ENCODE measurements at regions not wholly inside any gene's neighbourhood (a gene's known extent, or its start where the extent isn't known, plus 50 kb on each side); places are given as distances from the start of the nearest gene placed in this dataset.

DNA sequence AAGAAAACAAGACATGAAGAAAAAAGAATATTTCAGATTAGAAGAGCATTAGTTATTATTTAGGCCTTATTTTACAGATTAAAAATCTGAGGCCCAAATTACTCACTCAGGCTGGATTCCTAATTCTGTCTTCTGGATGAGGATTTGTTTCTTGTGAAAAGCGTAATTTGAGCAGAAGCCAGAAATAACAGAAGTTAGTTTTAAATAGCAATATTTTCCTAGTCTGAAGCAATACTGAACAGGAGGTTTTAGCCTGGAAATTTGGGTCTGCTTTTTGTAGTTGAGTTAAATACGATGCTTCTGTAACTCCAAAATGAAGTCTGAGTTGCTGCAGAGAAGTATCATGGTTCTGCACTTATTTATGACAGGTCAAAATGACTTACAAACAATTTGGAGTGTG lies 124.9 kb downstream of the RTL3 start:
- DNase-seq (ENCODE audit: low read depth) = no peak
- no peak overlapping the region for H3K4me3 ChIP-seq (ENCODE audit: low read depth, low read length)
- in situ Hi-C loops (cut with HindIII; ENCODE audit: low sequenced_read_pairs) = no loop called here
- TF ChIP-seq, protein P1, sequence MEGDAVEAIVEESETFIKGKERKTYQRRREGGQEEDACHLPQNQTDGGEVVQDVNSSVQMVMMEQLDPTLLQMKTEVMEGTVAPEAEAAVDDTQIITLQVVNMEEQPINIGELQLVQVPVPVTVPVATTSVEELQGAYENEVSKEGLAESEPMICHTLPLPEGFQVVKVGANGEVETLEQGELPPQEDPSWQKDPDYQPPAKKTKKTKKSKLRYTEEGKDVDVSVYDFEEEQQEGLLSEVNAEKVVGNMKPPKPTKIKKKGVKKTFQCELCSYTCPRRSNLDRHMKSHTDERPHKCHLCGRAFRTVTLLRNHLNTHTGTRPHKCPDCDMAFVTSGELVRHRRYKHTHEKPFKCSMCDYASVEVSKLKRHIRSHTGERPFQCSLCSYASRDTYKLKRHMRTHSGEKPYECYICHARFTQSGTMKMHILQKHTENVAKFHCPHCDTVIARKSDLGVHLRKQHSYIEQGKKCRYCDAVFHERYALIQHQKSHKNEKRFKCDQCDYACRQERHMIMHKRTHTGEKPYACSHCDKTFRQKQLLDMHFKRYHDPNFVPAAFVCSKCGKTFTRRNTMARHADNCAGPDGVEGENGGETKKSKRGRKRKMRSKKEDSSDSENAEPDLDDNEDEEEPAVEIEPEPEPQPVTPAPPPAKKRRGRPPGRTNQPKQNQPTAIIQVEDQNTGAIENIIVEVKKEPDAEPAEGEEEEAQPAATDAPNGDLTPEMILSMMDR (IDR thresholded peaks at IDR 0.05; ENCODE audit: low read depth, low read length, missing control alignments) = no peak

- in situ Hi-C loops (cut with HindIII; ENCODE audit: low sequenced_read_pairs) = no loop called here
- TF ChIP-seq, protein P1 (IDR thresholded peaks at IDR 0.05; ENCODE audit: low read depth, low read length, missing control alignments) = no peak
- H3K4me3 ChIP-seq (ENCODE audit: low read depth, low read length) = no peak overlapping the region
- DNase-seq (ENCODE audit: low read depth) = no peak
Measured at GRCh38 chrX:78532363-78532762, 126.8 kb downstream of the RTL3 start.

DNA sequence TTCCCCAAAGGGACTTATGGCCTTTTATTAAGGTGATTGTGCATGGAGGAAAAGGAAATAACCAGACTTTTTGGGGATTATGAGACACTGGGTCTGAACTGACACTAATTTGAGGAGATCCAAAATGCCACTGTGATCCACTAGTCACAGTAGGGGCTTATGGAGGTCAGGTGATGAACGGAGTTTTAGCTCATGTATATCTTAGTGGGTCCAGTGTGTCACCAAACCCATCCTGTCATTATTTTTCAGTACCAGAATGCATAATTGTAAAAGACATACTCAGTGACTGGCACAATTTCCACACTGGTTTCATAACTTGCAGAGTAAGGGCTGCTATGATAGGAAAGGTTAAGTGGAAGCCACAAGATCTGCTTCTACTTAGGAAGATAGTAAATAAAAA lies 131.3 kb downstream of the RTL3 start:
- H3K4me3 ChIP-seq (ENCODE audit: low read depth, low read length) = no peak overlapping the region
- in situ Hi-C loops (cut with HindIII; ENCODE audit: low sequenced_read_pairs) = no loop called here
- no peak for DNase-seq (ENCODE audit: low read depth)
- TF ChIP-seq, protein P1 (IDR thresholded peaks at IDR 0.05; ENCODE audit: low read depth, low read length, missing control alignments) = no peak

GRCh38 chrX:78527263-78527662 lies 131.9 kb downstream of the RTL3 start:
- TF ChIP-seq, protein P1 (IDR thresholded peaks at IDR 0.05; ENCODE audit: low read depth, low read length, missing control alignments) = no peak
- in situ Hi-C loops (cut with HindIII; ENCODE audit: low sequenced_read_pairs) = no loop called here
- no peak for DNase-seq (ENCODE audit: low read depth)
- no peak overlapping the region for H3K4me3 ChIP-seq (ENCODE audit: low read depth, low read length)

GRCh38 chrX:78522601-78523000 lies 136.5 kb downstream of the RTL3 start:
- in situ Hi-C loops (cut with HindIII; ENCODE audit: low sequenced_read_pairs) = no loop called here
- DNase-seq (ENCODE audit: low read depth) = no peak
- TF ChIP-seq, protein P1 (IDR thresholded peaks at IDR 0.05; ENCODE audit: low read depth, low read length, missing control alignments) = no peak
- no peak overlapping the region for H3K4me3 ChIP-seq (ENCODE audit: low read depth, low read length)

DNA sequence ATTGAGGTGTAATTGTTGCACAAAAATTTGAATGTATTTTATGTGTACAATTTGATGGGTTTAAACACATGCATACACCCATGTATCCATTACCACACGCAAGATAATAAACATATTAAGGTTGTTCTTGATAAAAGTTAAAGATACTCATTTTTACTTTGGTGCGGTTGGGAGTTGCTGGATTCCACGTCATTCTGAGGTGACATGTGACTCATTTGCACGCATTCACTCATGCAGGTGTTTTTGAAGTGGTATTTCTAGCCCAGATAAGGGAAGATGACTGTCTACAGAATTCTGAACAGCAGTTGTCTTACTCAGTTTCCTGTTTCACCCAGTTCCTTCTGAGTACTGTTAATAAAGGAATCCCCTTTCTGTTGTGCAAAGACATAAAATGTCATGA lies 142.0 kb downstream of the RTL3 start:
- TF ChIP-seq, protein P1 (IDR thresholded peaks at IDR 0.05; ENCODE audit: low read depth, low read length, missing control alignments) = no peak
- no peak overlapping the region for H3K4me3 ChIP-seq (ENCODE audit: low read depth, low read length)
- in situ Hi-C loops (cut with HindIII; ENCODE audit: low sequenced_read_pairs) = no loop called here
- no peak for DNase-seq (ENCODE audit: low read depth)

DNA sequence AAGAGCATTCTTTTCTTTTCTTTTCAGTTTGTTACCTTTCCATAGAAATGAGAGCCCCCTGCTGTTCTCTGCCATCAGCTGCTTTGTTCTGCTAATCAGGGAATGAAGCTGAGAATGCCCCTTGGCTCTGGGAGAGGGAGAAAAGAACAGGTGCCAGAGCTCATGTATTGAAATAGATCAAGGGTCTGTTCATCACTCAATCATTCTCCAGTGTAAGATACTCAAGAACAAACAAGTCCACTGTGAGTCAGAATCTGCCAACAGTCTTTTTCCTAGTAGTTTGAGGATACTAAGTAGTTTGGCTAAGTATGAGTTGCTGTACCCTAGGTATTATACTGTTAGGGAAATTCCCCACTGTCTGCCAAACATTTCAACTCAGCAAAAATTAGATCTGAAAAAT lies 144.3 kb downstream of the RTL3 start:
- H3K4me3 ChIP-seq (ENCODE audit: low read depth, low read length) = no peak overlapping the region
- in situ Hi-C loops (cut with HindIII; ENCODE audit: low sequenced_read_pairs) = no loop called here
- TF ChIP-seq, protein P1 (IDR thresholded peaks at IDR 0.05; ENCODE audit: low read depth, low read length, missing control alignments) = no peak
- DNase-seq (ENCODE audit: low read depth) = no peak

All from astrocyte of the cerebellum (primary cell).